ENCODE measurements at regions not wholly inside any gene's neighbourhood (a gene's known extent, or its start where the extent isn't known, plus 50 kb on each side); places are given as distances from the start of the nearest gene placed in this dataset.

- TF ChIP-seq, protein P1, sequence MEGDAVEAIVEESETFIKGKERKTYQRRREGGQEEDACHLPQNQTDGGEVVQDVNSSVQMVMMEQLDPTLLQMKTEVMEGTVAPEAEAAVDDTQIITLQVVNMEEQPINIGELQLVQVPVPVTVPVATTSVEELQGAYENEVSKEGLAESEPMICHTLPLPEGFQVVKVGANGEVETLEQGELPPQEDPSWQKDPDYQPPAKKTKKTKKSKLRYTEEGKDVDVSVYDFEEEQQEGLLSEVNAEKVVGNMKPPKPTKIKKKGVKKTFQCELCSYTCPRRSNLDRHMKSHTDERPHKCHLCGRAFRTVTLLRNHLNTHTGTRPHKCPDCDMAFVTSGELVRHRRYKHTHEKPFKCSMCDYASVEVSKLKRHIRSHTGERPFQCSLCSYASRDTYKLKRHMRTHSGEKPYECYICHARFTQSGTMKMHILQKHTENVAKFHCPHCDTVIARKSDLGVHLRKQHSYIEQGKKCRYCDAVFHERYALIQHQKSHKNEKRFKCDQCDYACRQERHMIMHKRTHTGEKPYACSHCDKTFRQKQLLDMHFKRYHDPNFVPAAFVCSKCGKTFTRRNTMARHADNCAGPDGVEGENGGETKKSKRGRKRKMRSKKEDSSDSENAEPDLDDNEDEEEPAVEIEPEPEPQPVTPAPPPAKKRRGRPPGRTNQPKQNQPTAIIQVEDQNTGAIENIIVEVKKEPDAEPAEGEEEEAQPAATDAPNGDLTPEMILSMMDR (conservative IDR thresholded peaks at IDR 0.05; ENCODE audit: low read length) = no peak
- no peak for TF ChIP-seq EZH2phosphoT487 (IDR thresholded peaks at IDR 0.05; ENCODE audit: borderline replicate concordance, low read depth, low read length)
These were observed 227.5 kb downstream of the ANKRD30B start for GRCh38 chr18:14975431-14975830.

Data from OCI-LY7 (cell line).